ENCODE measurements at regions not wholly inside any gene's neighbourhood (a gene's known extent, or its start where the extent isn't known, plus 50 kb on each side); places are given as distances from the start of the nearest gene placed in this dataset.
A peak's percentile ranks its signal among the peaks of the same experiment; 100 is the strongest.
"Not testable (repeated sequence)": the region's sequence is repeated elsewhere in the genome, so short reads cannot be mapped to it uniquely, and the experiment has no call there.

DNA sequence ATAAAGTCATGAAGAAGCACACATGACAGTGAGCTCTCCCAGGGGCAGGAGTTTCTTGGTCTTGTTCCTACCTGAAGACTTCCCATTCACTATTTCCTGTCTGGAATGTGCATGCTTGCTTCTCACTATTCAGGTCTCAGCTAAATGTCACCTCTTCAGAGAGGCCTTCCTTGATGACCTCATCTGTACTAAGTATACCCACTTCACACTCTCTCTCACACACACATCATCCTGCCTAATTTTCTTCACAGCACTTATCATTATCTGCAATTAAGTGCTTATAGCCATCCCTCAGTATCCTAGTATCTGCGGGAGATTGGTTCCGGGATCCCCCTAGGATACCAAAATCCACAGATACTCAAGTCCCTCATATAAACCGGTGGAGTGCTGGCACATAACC lies 146.4 kb upstream of the IVNS1ABP start:
- TF ChIP-seq, protein P1, sequence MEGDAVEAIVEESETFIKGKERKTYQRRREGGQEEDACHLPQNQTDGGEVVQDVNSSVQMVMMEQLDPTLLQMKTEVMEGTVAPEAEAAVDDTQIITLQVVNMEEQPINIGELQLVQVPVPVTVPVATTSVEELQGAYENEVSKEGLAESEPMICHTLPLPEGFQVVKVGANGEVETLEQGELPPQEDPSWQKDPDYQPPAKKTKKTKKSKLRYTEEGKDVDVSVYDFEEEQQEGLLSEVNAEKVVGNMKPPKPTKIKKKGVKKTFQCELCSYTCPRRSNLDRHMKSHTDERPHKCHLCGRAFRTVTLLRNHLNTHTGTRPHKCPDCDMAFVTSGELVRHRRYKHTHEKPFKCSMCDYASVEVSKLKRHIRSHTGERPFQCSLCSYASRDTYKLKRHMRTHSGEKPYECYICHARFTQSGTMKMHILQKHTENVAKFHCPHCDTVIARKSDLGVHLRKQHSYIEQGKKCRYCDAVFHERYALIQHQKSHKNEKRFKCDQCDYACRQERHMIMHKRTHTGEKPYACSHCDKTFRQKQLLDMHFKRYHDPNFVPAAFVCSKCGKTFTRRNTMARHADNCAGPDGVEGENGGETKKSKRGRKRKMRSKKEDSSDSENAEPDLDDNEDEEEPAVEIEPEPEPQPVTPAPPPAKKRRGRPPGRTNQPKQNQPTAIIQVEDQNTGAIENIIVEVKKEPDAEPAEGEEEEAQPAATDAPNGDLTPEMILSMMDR (conservative IDR thresholded peaks at IDR 0.05; ENCODE audit: low read length) = no peak

DNA sequence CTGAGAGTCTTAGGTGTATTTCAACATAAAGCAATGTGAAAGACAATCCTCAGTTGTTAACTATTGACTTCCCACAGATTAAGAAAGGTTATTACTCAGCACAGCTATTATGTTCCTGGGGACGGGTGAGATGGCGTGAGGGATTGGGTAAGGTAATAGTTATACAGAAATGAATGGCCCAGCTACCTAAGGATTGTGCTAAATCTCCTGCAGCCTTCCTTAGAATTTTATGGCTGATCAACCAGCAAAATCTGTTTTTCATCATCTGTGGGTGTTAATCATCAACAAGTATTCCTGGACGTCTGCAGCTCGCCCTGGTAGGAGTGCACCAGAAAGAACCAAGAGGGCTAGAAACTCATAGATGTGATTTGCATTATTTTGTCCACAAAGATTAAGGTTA lies 146.0 kb upstream of the IVNS1ABP start:
- peak; percentile 73 for DNase-seq (ENCODE audit: low read depth)
- no peak overlapping the region for H3K4me3 ChIP-seq (ENCODE audit: low read length)
- TF ChIP-seq, protein P1 (conservative IDR thresholded peaks at IDR 0.05; ENCODE audit: low read length) = no peak

More for the DNA sequence above, 146.4 kb upstream of the IVNS1ABP start:
- no peak for DNase-seq (ENCODE audit: low read depth)
- no peak overlapping the region for H3K4me3 ChIP-seq (ENCODE audit: low read length)

DNA sequence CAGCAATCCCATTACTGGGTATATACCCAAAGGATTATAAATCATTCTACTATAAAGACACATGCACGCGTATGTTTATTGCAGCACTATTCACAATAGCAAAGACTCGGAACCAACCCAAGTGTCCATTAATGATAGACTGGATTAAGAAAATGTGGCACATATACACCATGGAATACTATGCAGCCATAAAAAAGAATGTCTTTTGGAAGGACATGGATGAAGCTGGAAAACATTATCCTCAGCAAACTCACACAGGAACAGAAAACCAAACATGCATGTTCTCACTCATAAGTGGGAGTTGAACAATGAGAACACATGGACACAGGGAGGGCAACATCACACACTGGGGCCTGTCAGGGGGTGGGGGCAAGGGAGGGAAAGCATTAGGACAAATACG lies 143.7 kb upstream of the IVNS1ABP start:
- not testable (repeated sequence) for H3K4me3 ChIP-seq (ENCODE audit: low read length); DNase-seq (ENCODE audit: low read depth)

DNA sequence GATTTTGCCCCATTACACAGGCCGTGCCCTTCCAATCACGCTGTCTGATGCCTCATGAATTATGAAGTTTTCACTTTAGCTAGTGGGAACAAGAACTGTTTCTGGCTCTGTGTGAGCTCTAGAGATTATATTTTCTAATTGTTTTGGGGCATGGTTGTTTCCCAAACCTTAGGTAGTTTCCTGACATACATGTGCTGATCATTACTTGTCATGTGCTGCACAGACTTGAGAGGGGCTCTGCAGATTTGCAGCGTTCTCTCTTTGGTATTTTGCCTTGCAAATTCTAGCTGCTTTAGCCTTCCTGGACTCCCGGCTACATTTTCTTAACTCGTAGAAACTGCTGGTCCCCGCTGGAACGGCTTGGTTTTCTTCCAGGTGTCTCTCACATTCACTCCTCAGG lies 142.1 kb upstream of the IVNS1ABP start:
- DNase-seq (ENCODE audit: low read depth) = no peak
- TF ChIP-seq, protein P1 (conservative IDR thresholded peaks at IDR 0.05; ENCODE audit: low read length) = no peak
- no peak overlapping the region for H3K4me3 ChIP-seq (ENCODE audit: low read length)

DNA sequence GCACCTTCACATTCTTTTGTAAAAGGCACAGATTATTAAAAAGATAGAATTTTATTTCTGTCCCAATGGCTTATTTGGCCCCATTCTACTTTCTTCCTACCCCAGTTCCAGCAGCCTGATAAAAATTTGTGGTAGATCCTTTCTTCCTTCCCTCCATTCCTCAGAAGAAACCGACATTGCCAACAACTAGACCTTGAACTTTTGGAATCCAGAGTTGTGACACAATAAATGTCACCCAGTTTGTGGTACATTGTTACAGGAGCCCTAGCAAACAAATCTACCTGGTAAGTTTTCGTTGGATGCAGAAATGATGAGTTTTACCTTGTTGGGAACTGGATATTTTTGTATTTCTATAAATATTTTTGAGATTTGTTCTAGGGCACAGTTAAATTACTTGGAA lies 141.6 kb upstream of the IVNS1ABP start:
- no peak for DNase-seq (ENCODE audit: low read depth)
- no peak overlapping the region for H3K4me3 ChIP-seq (ENCODE audit: low read length)
- TF ChIP-seq, protein P1 (conservative IDR thresholded peaks at IDR 0.05; ENCODE audit: low read length) = no peak

DNA sequence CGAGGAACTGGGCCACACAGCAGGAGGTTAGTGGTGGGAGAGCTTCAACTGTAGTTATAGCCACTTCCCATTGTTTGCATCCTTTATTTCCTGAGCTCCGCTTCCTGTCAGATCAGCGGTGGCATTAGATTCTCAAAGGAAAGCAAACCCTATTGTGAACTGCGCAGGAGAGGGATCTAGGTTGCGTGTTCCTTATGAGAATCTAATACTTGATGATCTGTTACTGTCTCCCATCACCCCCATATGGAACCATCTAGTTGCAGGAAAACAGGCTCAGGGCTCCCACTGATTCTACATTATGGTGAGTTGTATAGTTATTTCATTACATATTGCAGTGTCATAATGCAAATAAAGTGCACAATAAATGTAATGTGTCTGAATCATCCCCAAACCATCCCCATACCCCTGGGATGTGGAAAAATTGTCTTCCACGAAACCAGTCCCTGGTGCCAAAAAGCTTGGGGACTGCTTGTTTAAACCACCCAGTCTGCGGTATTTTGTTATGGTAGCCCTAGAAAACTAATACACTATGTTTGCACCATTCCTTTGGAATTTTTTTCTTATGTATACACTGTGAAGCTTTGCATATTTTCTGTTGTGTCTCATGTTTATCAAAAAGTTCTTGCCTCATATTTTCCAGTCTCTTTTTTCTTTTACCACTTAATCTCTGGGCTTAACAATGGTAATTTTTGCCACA lies 136.6 kb upstream of the IVNS1ABP start:
- no peak overlapping the region for H3K4me3 ChIP-seq (ENCODE audit: low read length)
- peak; percentile 92 for DNase-seq (ENCODE audit: low read depth)
- TF ChIP-seq, protein P1 (conservative IDR thresholded peaks at IDR 0.05; ENCODE audit: low read length) = no peak

DNA sequence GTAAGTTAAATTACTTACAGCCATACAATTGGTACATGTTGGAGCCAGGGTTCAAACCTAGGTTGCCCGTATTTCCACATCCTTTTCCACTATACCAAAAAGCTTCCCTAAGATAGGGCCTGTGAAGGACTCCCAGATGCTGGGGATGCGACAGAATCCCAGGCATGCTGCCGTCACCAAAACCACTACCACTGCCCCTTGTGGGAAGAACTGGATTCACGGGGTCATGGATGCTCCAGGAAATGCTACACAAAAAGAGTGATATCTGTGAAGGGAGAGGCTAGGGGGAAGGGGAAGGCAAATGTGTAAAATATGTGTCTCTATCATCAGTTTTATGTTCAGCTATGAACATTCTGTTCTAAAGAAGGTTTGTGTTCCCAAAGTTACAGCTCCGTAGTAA lies 133.9 kb upstream of the IVNS1ABP start:
- TF ChIP-seq, protein P1 (conservative IDR thresholded peaks at IDR 0.05; ENCODE audit: low read length) = no peak
- H3K4me3 ChIP-seq (ENCODE audit: low read length) = no peak overlapping the region
- DNase-seq (ENCODE audit: low read depth) = no peak

Data from AG10803 (cell line).